AG09309 (cell line): ENCODE measurements at regions not wholly inside any gene's neighbourhood (a gene's known extent, or its start where the extent isn't known, plus 50 kb on each side); places are given as distances from the start of the nearest gene placed in this dataset.
"Not testable (repeated sequence)": the region's sequence is repeated elsewhere in the genome, so short reads cannot be mapped to it uniquely, and the experiment has no call there.

Experiments used
- DNase-seq: peaks from one replicate; pipeline ENCODE4 v3.0.0-alpha.2; 2010; ENCODE audit warnings: low read depth
- H3K4me3 ChIP-seq: 2 replicates; pipeline ENCODE4 v1.5.1; 2011; ENCODE audit warnings: mild to moderate bottlenecking, low read depth, low read length, moderate library complexity; ENCODE audit not compliant: control insufficient read depth
- TF ChIP-seq, protein P1 (sequence below): IDR thresholded peaks from 2 replicates; pipeline ENCODE4 v1.5.1; 2011; ENCODE audit warnings: mild to moderate bottlenecking, low read depth, low read length, inconsistent platforms; ENCODE audit not compliant: insufficient read depth, control insufficient read depth; ENCODE audit errors: missing control alignments

- H3K4me3 ChIP-seq: no peak overlapping the region
- DNase-seq: no peak
- TF ChIP-seq, protein P1, sequence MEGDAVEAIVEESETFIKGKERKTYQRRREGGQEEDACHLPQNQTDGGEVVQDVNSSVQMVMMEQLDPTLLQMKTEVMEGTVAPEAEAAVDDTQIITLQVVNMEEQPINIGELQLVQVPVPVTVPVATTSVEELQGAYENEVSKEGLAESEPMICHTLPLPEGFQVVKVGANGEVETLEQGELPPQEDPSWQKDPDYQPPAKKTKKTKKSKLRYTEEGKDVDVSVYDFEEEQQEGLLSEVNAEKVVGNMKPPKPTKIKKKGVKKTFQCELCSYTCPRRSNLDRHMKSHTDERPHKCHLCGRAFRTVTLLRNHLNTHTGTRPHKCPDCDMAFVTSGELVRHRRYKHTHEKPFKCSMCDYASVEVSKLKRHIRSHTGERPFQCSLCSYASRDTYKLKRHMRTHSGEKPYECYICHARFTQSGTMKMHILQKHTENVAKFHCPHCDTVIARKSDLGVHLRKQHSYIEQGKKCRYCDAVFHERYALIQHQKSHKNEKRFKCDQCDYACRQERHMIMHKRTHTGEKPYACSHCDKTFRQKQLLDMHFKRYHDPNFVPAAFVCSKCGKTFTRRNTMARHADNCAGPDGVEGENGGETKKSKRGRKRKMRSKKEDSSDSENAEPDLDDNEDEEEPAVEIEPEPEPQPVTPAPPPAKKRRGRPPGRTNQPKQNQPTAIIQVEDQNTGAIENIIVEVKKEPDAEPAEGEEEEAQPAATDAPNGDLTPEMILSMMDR: no peak
These were observed 237.3 kb upstream of the CNR1 start for GRCh38 chr6:88403486-88403885.

- TF ChIP-seq, protein P1: no peak
- no peak for DNase-seq
- H3K4me3 ChIP-seq: no peak overlapping the region
These were observed 236.8 kb upstream of the CNR1 start for GRCh38 chr6:88402909-88403308.

GRCh38 chr6:88390998-88391397, 224.9 kb upstream of the CNR1 start:
- not testable (repeated sequence) for DNase-seq, H3K4me3 ChIP-seq

DNA sequence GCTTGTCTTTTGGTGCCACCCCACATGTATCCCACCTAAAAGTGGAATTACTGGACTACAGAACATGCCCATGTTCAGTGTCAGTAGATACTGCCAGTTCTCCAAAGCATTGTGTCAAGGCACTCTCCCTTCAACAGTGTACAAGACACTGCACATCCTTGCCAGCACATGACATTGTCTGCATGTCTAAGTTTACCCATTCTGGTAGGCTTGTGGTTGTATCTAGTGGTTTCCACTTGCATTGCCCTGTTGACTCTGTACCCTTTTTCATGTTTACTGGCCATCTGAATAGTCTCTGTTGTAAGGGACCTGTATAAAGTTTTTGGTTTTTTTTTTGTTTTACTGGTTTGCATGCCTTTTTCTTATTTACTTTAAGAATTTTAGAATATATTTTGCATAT, 222.4 kb upstream of the CNR1 start:
- DNase-seq: no peak
- TF ChIP-seq, protein P1: no peak
- no peak overlapping the region for H3K4me3 ChIP-seq

DNA sequence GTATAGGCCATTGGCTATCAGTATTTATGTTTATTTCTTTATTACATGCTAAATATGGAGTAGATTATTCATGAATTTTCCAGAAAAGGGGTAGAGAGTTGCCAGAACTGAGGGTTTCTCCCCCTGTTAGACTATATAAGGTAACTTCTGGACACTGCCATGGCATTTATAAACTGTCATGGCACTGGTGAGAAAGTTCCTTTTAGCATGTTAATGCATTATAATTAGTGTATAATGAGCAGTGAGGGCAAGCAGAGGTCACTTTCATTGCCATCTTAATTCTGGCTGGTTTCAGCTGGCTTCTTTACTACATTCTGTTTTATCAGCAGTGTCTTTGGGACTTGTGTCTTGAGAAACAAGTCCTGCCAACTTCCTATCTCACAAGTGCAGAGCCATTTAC, 220.0 kb upstream of the CNR1 start:
- DNase-seq: no peak
- TF ChIP-seq, protein P1: no peak
- H3K4me3 ChIP-seq: no peak overlapping the region

GRCh38 chr6:88383183-88383582, 217.0 kb upstream of the CNR1 start:
- no peak for DNase-seq
- no peak overlapping the region for H3K4me3 ChIP-seq
- TF ChIP-seq, protein P1: no peak

DNA sequence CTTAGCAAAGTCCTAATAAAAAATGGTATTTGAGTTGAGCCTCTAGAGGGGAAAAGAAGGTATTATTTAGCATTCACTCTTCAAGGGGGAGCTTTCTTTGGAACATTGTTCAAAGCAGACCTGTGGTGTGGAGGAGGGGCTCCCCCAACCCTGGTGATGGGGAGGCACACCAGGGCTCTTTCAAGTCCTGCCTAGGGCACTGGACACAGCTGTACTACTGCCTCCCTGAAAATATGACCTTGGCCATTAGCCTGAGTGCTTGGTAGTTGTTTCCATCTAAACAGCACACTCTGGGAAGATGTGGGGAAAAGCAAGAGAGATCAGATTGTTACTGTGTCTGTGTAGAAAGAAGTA, 215.1 kb upstream of the CNR1 start:
- DNase-seq: no peak
- TF ChIP-seq, protein P1: no peak
- no peak overlapping the region for H3K4me3 ChIP-seq
